ENCODE measurements at regions not wholly inside any gene's neighbourhood (a gene's known extent, or its start where the extent isn't known, plus 50 kb on each side); places are given as distances from the start of the nearest gene placed in this dataset.

GRCh38 chr6:77397561-77397960 lies 65.7 kb downstream of the HTR1B start:
- no peak for TF ChIP-seq CTCF (IDR thresholded peaks at IDR 0.05)
- TF ChIP-seq POLR2A (IDR thresholded peaks at IDR 0.05): no peak
